ENCODE measurements at regions not wholly inside any gene's neighbourhood (a gene's known extent, or its start where the extent isn't known, plus 50 kb on each side); places are given as distances from the start of the nearest gene placed in this dataset.

DNA sequence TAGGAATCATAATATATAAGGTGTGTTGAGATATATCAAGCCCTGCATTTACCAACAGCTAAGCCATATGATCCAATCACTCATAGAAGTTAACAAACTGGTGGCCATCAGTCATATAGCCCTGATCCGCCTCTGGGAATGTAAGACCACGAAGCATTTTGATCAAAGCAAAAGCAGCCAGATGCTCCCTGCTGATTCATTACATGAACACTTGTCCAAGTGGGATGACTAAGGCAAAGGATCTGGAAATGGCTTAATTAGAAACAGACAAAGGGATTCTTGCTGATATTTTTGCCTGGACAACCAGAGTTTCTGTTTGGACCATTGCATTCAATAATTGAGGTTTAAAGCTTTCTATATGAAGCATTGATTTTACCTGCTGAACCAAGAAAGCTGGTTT, 535.5 kb downstream of the GPAM start:
- TF ChIP-seq POLR2AphosphoS5 (IDR thresholded peaks at IDR 0.05; ENCODE audit: borderline replicate concordance, low read depth, low read length): no peak
- no peak for TF ChIP-seq EZH2 (IDR thresholded peaks at IDR 0.05)
- TF ChIP-seq FOXP2 (optimal IDR thresholded peaks at IDR 0.05; ENCODE audit: control extremely low read depth, extremely low read length, insufficient read depth): no peak
